Muscle layer of colon (tissue), 2 donors: ENCODE measurements at regions not wholly inside any gene's neighbourhood (a gene's known extent, or its start where the extent isn't known, plus 50 kb on each side); places are given as distances from the start of the nearest gene placed in this dataset.

Experiments used
- H3K27ac ChIP-seq: one replicate; pipeline ENCODE4 v1.7.0; 2013; ENCODE audit warnings: low read depth, mild to moderate bottlenecking, low read length, moderate library complexity
- H3K27me3 ChIP-seq, 2 donors: one replicate each; pipeline ENCODE4 v1.7.0; 2013; ENCODE audit warnings: low read length in 2 of 2, mild to moderate bottlenecking in 2 of 2; ENCODE audit not compliant: insufficient read depth in 2 of 2, control insufficient read depth in 1 of 2
- H3K36me3 ChIP-seq: one replicate; pipeline ENCODE4 v1.7.0; 2013; ENCODE audit warnings: mild to moderate bottlenecking, low read length; ENCODE audit not compliant: insufficient read depth
- H3K4me1 ChIP-seq: one replicate; pipeline ENCODE4 v1.7.0; 2013; ENCODE audit warnings: mild to moderate bottlenecking, low read length; ENCODE audit not compliant: insufficient read depth
- H3K4me3 ChIP-seq, 2 donors: one replicate each; pipeline ENCODE4 v1.7.0; 2013; ENCODE audit warnings: low read length in 2 of 2, low read depth in 1 of 2, mild to moderate bottlenecking in 1 of 2, moderate library complexity in 1 of 2
- H3K9ac ChIP-seq: one replicate; pipeline ENCODE4 v1.7.0; 2013; ENCODE audit warnings: low read length
- H3K9me3 ChIP-seq: one replicate; pipeline ENCODE4 v1.7.0; 2013; ENCODE audit warnings: mild to moderate bottlenecking, low read length
- donor health status: abdominal sarcoma.
- donor health status: Adenocarcinoma of cecum.

GRCh38 chr2:8082840-8083239 lies 599.0 kb upstream of the ID2 start:
- no peak overlapping the region for H3K9ac ChIP-seq
- H3K27me3 ChIP-seq = no peaks in the 10 kb centered on the region
- H3K4me1 ChIP-seq = no peaks in the 10 kb centered on the region
- H3K4me3 ChIP-seq = no peak overlapping the region
- H3K36me3 ChIP-seq = no peaks in the 10 kb centered on the region
- H3K27ac ChIP-seq = no peak overlapping the region
- H3K9me3 ChIP-seq = no peaks in the 10 kb centered on the region

GRCh38 chr2:8086357-8086756 lies 595.5 kb upstream of the ID2 start:
- Histone ChIP-seq H3K4me1 (no peaks in the 10 kb centered on the region), H3K27me3 (no peaks in the 10 kb centered on the region), H3K9ac (no peak overlapping the region), H3K36me3 (no peaks in the 10 kb centered on the region), H3K9me3 (no peaks in the 10 kb centered on the region), H3K27ac (no peak overlapping the region), H3K4me3 (no peak overlapping the region)

- no peaks in the 10 kb centered on the region for H3K4me1 ChIP-seq
- H3K4me3 ChIP-seq = no peak overlapping the region
- no peaks in the 10 kb centered on the region for H3K36me3 ChIP-seq
- H3K9me3 ChIP-seq = no peaks in the 10 kb centered on the region
- H3K27me3 ChIP-seq = no peaks in the 10 kb centered on the region
- H3K9ac ChIP-seq = no peak overlapping the region
- H3K27ac ChIP-seq = no peak overlapping the region
Observed at GRCh38 chr2:8086796-8087479, 594.9 kb upstream of the ID2 start.

- Histone ChIP-seq H3K9me3 (no peaks in the 10 kb centered on the region), H3K9ac (no peak overlapping the region)
Observed at GRCh38 chr2:8087480-8087840, 594.4 kb upstream of the ID2 start.

GRCh38 chr2:8088810-8089209 lies 593.0 kb upstream of the ID2 start:
- Histone ChIP-seq H3K27ac (no peak overlapping the region), H3K9ac (no peak overlapping the region), H3K9me3 (no peaks in the 10 kb centered on the region), H3K4me1 (no peaks in the 10 kb centered on the region), H3K36me3 (no peaks in the 10 kb centered on the region), H3K27me3 (no peaks in the 10 kb centered on the region), H3K4me3 (no peak overlapping the region)

More at GRCh38 chr2:8087480-8087840, 594.4 kb upstream of the ID2 start:
- Histone ChIP-seq H3K4me1 (no peaks in the 10 kb centered on the region), H3K4me3 (no peak overlapping the region), H3K36me3 (no peaks in the 10 kb centered on the region), H3K27ac (no peak overlapping the region), H3K27me3 (no peaks in the 10 kb centered on the region)

GRCh38 chr2:8089596-8089995 lies 592.3 kb upstream of the ID2 start:
- Histone ChIP-seq H3K4me3 (no peak overlapping the region), H3K9me3 (no peaks in the 10 kb centered on the region), H3K4me1 (no peaks in the 10 kb centered on the region), H3K9ac (no peak overlapping the region), H3K27me3 (no peaks in the 10 kb centered on the region), H3K27ac (no peak overlapping the region), H3K36me3 (no peaks in the 10 kb centered on the region)

- H3K9ac ChIP-seq = no peak overlapping the region
- H3K9me3 ChIP-seq = no peaks in the 10 kb centered on the region
- no peaks in the 10 kb centered on the region for H3K27me3 ChIP-seq
- no peaks in the 10 kb centered on the region for H3K36me3 ChIP-seq
- no peak overlapping the region for H3K4me3 ChIP-seq
- no peaks in the 10 kb centered on the region for H3K4me1 ChIP-seq
- no peak overlapping the region for H3K27ac ChIP-seq
Observed at GRCh38 chr2:8090748-8091700, 590.8 kb upstream of the ID2 start.

- Histone ChIP-seq H3K9ac (no peak overlapping the region), H3K27ac (no peak overlapping the region), H3K9me3 (no peaks in the 10 kb centered on the region), H3K4me1 (peaks cover 10% of the 10 kb centered on the region), H3K27me3 (no peaks in the 10 kb centered on the region), H3K36me3 (no peaks in the 10 kb centered on the region), H3K4me3 (no peak overlapping the region)
Observed at GRCh38 chr2:8094526-8094925, 587.3 kb upstream of the ID2 start.

GRCh38 chr2:8095978-8096377 lies 585.9 kb upstream of the ID2 start:
- Histone ChIP-seq H3K27ac (no peak overlapping the region), H3K9me3 (no peaks in the 10 kb centered on the region), H3K36me3 (no peaks in the 10 kb centered on the region), H3K4me1 (peaks cover 10% of the 10 kb centered on the region), H3K4me3 (no peak overlapping the region), H3K27me3 (no peaks in the 10 kb centered on the region), H3K9ac (no peak overlapping the region)

GRCh38 chr2:8096484-8096883 lies 585.4 kb upstream of the ID2 start:
- Histone ChIP-seq H3K4me3 (no peak overlapping the region), H3K9me3 (no peaks in the 10 kb centered on the region), H3K36me3 (no peaks in the 10 kb centered on the region), H3K9ac (no peak overlapping the region), H3K4me1 (peaks cover 10% of the 10 kb centered on the region), H3K27ac (no peak overlapping the region), H3K27me3 (no peaks in the 10 kb centered on the region)

- Histone ChIP-seq H3K4me1 (peaks cover 10% of the 10 kb centered on the region), H3K9ac (no peak overlapping the region), H3K27ac (no peak overlapping the region), H3K36me3 (no peaks in the 10 kb centered on the region), H3K4me3 (no peak overlapping the region), H3K9me3 (no peaks in the 10 kb centered on the region), H3K27me3 (no peaks in the 10 kb centered on the region)
Observed at GRCh38 chr2:8098476-8099266, 583.2 kb upstream of the ID2 start.
